Gastrocnemius medialis (tissue), 4 donors: ENCODE measurements at regions not wholly inside any gene's neighbourhood (a gene's known extent, or its start where the extent isn't known, plus 50 kb on each side); places are given as distances from the start of the nearest gene placed in this dataset.

ENCODE experiments used
- CTCF ChIP-seq, 5 experiments: fragments of 450-650 bp in 3 of 5; fragments of 200-600 bp in 2 of 5; sonication (generic) in 2 of 5; IDR thresholded peaks in 4 of 5; conservative IDR thresholded peaks in 1 of 5; 1 replicate in 4 of 5; 2 replicates in 1 of 5; pipeline ENCODE4 v1.5.1; 2016 to 2019; ENCODE audit warnings: antibody characterized with exemption in 5 of 5, mild to moderate bottlenecking in 3 of 5, moderate library complexity in 3 of 5
- POLR2A ChIP-seq, 2 donors: fragments of 450-650 bp; IDR thresholded peaks; one replicate each; pipeline ENCODE4 v1.6.1; 2017; ENCODE audit warnings: antibody characterized with exemption in 2 of 2, mild to moderate bottlenecking in 2 of 2, moderate library complexity in 2 of 2

- no peak for TF ChIP-seq CTCF (IDR thresholded peaks at IDR 0.05 in 4 of 5, conservative IDR thresholded peaks at IDR 0.05 in 1 of 5)
- TF ChIP-seq POLR2A (IDR thresholded peaks at IDR 0.05): no peak
Measured at GRCh38 chr1:209106237-209106741, 477.2 kb upstream of the CAMK1G start.
